ENCODE measurements at regions not wholly inside any gene's neighbourhood (a gene's known extent, or its start where the extent isn't known, plus 50 kb on each side); places are given as distances from the start of the nearest gene placed in this dataset.

DNA sequence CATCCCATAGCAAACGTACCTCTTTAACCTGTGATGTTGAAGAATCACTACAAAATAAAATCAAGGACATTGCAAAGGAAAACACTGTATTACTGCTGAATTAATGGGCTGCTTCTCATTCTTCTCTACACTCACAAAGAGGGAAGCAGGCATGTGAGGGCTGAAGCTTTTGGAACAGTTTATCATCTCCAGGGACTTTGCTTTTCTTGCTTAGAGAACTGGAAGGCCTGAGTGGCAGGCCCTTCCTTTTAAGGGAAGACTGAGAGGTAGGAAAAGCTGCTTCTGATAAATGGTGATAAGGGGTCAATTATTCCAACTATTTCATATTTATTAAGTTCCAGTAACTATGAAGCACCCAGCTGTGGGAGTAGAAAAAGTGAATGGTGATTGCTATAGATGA, 649.6 kb downstream of the NTRK3 start:
- TF ChIP-seq, protein P1, sequence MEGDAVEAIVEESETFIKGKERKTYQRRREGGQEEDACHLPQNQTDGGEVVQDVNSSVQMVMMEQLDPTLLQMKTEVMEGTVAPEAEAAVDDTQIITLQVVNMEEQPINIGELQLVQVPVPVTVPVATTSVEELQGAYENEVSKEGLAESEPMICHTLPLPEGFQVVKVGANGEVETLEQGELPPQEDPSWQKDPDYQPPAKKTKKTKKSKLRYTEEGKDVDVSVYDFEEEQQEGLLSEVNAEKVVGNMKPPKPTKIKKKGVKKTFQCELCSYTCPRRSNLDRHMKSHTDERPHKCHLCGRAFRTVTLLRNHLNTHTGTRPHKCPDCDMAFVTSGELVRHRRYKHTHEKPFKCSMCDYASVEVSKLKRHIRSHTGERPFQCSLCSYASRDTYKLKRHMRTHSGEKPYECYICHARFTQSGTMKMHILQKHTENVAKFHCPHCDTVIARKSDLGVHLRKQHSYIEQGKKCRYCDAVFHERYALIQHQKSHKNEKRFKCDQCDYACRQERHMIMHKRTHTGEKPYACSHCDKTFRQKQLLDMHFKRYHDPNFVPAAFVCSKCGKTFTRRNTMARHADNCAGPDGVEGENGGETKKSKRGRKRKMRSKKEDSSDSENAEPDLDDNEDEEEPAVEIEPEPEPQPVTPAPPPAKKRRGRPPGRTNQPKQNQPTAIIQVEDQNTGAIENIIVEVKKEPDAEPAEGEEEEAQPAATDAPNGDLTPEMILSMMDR (conservative IDR thresholded peaks at IDR 0.05): no peak
- TF ChIP-seq ZFX (IDR thresholded peaks at IDR 0.05): no peak

Data from C4-2B (cell line).